ENCODE measurements at regions not wholly inside any gene's neighbourhood (a gene's known extent, or its start where the extent isn't known, plus 50 kb on each side); places are given as distances from the start of the nearest gene placed in this dataset.
A peak's percentile ranks its signal among the peaks of the same experiment; 100 is the strongest.

- ATAC-seq (peak; percentile 93), DNase-seq (ENCODE audit: extremely low read depth in 1 of 4, low spot score in 3 of 4) (peak; percentile 41 to 63 (median 58)), FAIRE-seq (peak; percentile 83)
- Histone ChIP-seq H3K9me3 (replicated peaks; ENCODE audit: control insufficient read depth, insufficient read depth, low read depth, low read length) (no peaks in the 10 kb centered on the region), H3K27ac (ENCODE audit: extremely low read depth, low read depth, low read length) (no peak overlapping the region), H3K9me1 (ENCODE audit: control insufficient read depth, insufficient read depth, low read length) (no peaks in the 10 kb centered on the region), H3K4me1 (replicated peaks in 1 of 2; ENCODE audit: control insufficient read depth in 2 of 2, insufficient read depth in 2 of 2, low read length in 2 of 2) (no peaks in the 10 kb centered on the region), H3K27me3 (ENCODE audit: control insufficient read depth in 2 of 2, insufficient read depth in 2 of 2, low read length in 2 of 2) (no peaks in the 10 kb centered on the region; a peak in 1 of 5 replicates), H3K9ac (ENCODE audit: insufficient read depth in 1 of 2, low read depth in 2 of 2, low read length in 2 of 2) (no peak overlapping the region), H3K4me2 (ENCODE audit: insufficient read depth, low read length) (no peak overlapping the region), H4K20me1 (replicated peaks; ENCODE audit: control insufficient read depth, insufficient read depth, low read length) (no peaks in the 10 kb centered on the region), H3K79me2 (ENCODE audit: control insufficient read depth, insufficient read depth, low read length) (no peaks in the 10 kb centered on the region), H2AFZ (ENCODE audit: low read depth, low read length) (no peak overlapping the region), H3K36me3 (ENCODE audit: control insufficient read depth, insufficient read depth, low read length) (no peaks in the 10 kb centered on the region), H3K4me3 (no peak overlapping the region)
- no TSS peak for BruUV-seq (replicated peaks)
- intact Hi-C loops (cut with micrococcal nuclease) (loop anchor here (1.0 to 10.0 kb wide), 4 partner anchors 110 to 1730 kb away; no protein-coding TSS in a partner anchor), in situ Hi-C loops (cut with MboI) (loop anchor here (10.0 to 25.0 kb wide), 2 partner anchors 220 to 442 kb away; no protein-coding TSS in a partner anchor)
- WGBS (ENCODE audit: insufficient coverage, low coverage, missing lambda C conversion rate): under 1% methylated on average over 12 of the region's 12 CpGs
- CTCF ChIA-PET (ENCODE audit: low intra/inter-chr PET ratio): interaction anchor here (0.7 to 1.3 kb wide), 3 partner anchors 222 to 225 kb away, joined by 3 to 6 read pairs (median 4); no protein-coding TSS in a partner anchor
- POLR2A ChIA-PET: no interaction called here
- TF ChIP-seq ZNF780A (CRISPR knock-in tag; IDR thresholded peaks at IDR 0.05) (peak; percentile 29; the same call in 1 of the 2 replicates), RAD21 (CRISPR knock-in tag; conservative IDR thresholded peaks at IDR 0.05 in 1 of 2, IDR thresholded peaks at IDR 0.05 in 1 of 2) (peak; percentile 58 to 67), L3MBTL2 (IDR thresholded peaks at IDR 0.05) (peak; percentile 63), SREBF2 (CRISPR knock-in tag; IDR thresholded peaks at IDR 0.05) (no peak)
- TF ChIP-seq, protein P1, sequence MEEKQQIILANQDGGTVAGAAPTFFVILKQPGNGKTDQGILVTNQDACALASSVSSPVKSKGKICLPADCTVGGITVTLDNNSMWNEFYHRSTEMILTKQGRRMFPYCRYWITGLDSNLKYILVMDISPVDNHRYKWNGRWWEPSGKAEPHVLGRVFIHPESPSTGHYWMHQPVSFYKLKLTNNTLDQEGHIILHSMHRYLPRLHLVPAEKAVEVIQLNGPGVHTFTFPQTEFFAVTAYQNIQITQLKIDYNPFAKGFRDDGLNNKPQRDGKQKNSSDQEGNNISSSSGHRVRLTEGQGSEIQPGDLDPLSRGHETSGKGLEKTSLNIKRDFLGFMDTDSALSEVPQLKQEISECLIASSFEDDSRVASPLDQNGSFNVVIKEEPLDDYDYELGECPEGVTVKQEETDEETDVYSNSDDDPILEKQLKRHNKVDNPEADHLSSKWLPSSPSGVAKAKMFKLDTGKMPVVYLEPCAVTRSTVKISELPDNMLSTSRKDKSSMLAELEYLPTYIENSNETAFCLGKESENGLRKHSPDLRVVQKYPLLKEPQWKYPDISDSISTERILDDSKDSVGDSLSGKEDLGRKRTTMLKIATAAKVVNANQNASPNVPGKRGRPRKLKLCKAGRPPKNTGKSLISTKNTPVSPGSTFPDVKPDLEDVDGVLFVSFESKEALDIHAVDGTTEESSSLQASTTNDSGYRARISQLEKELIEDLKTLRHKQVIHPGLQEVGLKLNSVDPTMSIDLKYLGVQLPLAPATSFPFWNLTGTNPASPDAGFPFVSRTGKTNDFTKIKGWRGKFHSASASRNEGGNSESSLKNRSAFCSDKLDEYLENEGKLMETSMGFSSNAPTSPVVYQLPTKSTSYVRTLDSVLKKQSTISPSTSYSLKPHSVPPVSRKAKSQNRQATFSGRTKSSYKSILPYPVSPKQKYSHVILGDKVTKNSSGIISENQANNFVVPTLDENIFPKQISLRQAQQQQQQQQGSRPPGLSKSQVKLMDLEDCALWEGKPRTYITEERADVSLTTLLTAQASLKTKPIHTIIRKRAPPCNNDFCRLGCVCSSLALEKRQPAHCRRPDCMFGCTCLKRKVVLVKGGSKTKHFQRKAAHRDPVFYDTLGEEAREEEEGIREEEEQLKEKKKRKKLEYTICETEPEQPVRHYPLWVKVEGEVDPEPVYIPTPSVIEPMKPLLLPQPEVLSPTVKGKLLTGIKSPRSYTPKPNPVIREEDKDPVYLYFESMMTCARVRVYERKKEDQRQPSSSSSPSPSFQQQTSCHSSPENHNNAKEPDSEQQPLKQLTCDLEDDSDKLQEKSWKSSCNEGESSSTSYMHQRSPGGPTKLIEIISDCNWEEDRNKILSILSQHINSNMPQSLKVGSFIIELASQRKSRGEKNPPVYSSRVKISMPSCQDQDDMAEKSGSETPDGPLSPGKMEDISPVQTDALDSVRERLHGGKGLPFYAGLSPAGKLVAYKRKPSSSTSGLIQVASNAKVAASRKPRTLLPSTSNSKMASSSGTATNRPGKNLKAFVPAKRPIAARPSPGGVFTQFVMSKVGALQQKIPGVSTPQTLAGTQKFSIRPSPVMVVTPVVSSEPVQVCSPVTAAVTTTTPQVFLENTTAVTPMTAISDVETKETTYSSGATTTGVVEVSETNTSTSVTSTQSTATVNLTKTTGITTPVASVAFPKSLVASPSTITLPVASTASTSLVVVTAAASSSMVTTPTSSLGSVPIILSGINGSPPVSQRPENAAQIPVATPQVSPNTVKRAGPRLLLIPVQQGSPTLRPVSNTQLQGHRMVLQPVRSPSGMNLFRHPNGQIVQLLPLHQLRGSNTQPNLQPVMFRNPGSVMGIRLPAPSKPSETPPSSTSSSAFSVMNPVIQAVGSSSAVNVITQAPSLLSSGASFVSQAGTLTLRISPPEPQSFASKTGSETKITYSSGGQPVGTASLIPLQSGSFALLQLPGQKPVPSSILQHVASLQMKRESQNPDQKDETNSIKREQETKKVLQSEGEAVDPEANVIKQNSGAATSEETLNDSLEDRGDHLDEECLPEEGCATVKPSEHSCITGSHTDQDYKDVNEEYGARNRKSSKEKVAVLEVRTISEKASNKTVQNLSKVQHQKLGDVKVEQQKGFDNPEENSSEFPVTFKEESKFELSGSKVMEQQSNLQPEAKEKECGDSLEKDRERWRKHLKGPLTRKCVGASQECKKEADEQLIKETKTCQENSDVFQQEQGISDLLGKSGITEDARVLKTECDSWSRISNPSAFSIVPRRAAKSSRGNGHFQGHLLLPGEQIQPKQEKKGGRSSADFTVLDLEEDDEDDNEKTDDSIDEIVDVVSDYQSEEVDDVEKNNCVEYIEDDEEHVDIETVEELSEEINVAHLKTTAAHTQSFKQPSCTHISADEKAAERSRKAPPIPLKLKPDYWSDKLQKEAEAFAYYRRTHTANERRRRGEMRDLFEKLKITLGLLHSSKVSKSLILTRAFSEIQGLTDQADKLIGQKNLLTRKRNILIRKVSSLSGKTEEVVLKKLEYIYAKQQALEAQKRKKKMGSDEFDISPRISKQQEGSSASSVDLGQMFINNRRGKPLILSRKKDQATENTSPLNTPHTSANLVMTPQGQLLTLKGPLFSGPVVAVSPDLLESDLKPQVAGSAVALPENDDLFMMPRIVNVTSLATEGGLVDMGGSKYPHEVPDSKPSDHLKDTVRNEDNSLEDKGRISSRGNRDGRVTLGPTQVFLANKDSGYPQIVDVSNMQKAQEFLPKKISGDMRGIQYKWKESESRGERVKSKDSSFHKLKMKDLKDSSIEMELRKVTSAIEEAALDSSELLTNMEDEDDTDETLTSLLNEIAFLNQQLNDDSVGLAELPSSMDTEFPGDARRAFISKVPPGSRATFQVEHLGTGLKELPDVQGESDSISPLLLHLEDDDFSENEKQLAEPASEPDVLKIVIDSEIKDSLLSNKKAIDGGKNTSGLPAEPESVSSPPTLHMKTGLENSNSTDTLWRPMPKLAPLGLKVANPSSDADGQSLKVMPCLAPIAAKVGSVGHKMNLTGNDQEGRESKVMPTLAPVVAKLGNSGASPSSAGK (IDR thresholded peaks at IDR 0.05): peak; percentile 45
- TF ChIP-seq, protein P2, sequence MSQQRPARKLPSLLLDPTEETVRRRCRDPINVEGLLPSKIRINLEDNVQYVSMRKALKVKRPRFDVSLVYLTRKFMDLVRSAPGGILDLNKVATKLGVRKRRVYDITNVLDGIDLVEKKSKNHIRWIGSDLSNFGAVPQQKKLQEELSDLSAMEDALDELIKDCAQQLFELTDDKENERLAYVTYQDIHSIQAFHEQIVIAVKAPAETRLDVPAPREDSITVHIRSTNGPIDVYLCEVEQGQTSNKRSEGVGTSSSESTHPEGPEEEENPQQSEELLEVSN (IDR thresholded peaks at IDR 0.05; ENCODE audit: borderline replicate concordance in 1 of 2, extremely low read depth in 1 of 2, insufficient read depth in 1 of 2, insufficient read length in 1 of 2, low read depth in 1 of 2, low read length in 1 of 2, poor library complexity in 1 of 2, severe bottlenecking in 1 of 2): peak; percentile 58 to 87
Measured at GRCh38 chr1:165144757-165145397, 211.6 kb downstream of the LMX1A start.
